ENCODE measurements at regions not wholly inside any gene's neighbourhood (a gene's known extent, or its start where the extent isn't known, plus 50 kb on each side); places are given as distances from the start of the nearest gene placed in this dataset.

DNA sequence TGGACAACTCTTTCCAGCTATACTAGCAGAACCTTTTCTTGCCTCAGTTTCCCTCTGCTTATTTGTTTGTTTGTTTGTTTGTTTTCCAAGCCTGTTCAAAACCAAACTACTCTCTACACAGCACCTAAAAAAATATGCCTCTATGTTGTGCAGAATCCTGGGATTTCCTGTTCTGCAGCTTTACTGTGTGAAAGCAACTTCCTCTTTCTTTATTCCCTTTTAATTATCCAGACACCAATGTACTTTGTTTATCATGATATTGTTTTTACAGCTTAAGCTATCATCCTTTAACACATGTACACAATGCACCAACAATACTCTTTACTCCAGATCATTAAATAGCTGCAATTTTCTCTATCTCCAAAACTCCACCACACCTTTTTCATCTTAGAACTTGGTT, 259.5 kb downstream of the EPHA4 start:
- TF ChIP-seq, protein P1, sequence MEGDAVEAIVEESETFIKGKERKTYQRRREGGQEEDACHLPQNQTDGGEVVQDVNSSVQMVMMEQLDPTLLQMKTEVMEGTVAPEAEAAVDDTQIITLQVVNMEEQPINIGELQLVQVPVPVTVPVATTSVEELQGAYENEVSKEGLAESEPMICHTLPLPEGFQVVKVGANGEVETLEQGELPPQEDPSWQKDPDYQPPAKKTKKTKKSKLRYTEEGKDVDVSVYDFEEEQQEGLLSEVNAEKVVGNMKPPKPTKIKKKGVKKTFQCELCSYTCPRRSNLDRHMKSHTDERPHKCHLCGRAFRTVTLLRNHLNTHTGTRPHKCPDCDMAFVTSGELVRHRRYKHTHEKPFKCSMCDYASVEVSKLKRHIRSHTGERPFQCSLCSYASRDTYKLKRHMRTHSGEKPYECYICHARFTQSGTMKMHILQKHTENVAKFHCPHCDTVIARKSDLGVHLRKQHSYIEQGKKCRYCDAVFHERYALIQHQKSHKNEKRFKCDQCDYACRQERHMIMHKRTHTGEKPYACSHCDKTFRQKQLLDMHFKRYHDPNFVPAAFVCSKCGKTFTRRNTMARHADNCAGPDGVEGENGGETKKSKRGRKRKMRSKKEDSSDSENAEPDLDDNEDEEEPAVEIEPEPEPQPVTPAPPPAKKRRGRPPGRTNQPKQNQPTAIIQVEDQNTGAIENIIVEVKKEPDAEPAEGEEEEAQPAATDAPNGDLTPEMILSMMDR (IDR thresholded peaks at IDR 0.05): no peak
- no peak for TF ChIP-seq POLR2A (IDR thresholded peaks at IDR 0.05)
